ENCODE measurements at regions not wholly inside any gene's neighbourhood (a gene's known extent, or its start where the extent isn't known, plus 50 kb on each side); places are given as distances from the start of the nearest gene placed in this dataset.

DNA sequence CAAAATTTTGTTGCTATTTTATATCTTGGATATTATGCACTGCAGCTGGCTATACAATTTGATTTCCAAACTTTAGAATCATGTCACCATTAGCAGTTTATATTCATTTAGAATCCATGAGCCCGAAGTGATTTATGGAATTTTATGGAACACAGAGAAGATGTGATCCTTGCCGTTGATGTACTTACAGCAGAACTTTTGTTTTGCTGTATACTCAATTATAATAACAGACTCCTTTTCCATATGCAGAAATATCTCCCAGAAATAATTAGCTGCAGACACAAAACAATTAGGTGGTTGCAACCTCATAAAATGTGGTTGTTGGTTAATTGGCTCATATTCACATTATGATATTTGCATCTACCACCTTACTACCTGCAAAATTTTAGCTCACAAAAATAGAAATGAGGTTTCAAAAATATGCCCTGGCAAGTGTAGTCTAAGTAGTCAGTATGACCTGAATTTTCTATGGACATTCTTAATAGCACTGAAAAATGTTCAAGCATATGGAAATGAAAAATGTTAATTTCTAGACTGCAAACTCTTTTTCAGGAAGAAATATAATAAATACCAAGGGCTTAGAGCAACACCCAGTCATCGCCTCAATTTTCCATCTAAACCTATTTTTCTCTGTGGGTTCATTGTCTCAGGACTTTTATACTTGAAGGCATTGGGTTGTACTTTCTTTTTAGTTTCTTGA is 997.6 kb downstream of the MCTP2 start:
- Histone ChIP-seq H3K4me2 (ENCODE audit: low read length) (no peak overlapping the region), H3K36me3 (ENCODE audit: insufficient read depth, low read length) (no peaks in the 10 kb centered on the region), H3K79me2 (ENCODE audit: insufficient read depth, low read length) (no peaks in the 10 kb centered on the region), H3K9me2 (ENCODE audit: low read depth, low read length) (no peaks in the 10 kb centered on the region), H3F3A (ENCODE audit: insufficient read depth, low read length) (no peaks in the 10 kb centered on the region), H3K27me3 (ENCODE audit: insufficient read depth, low read length) (no peaks in the 10 kb centered on the region), H2AFZ (ENCODE audit: low read length) (no peak overlapping the region), H3K27ac (ENCODE audit: low read depth, low read length, poor library complexity, severe bottlenecking) (no peak overlapping the region), H3K4me3 (ENCODE audit: low read depth, low read length, poor library complexity, severe bottlenecking) (no peak overlapping the region), H3K9ac (ENCODE audit: low read length) (no peak overlapping the region), H3K9me3 (ENCODE audit: low read length) (no peaks in the 10 kb centered on the region), H3K4me1 (ENCODE audit: insufficient read depth, low read length, severe bottlenecking) (no peaks in the 10 kb centered on the region), H4K20me1 (ENCODE audit: insufficient read depth, low read length) (no peaks in the 10 kb centered on the region)
- TF ChIP-seq, protein P1, sequence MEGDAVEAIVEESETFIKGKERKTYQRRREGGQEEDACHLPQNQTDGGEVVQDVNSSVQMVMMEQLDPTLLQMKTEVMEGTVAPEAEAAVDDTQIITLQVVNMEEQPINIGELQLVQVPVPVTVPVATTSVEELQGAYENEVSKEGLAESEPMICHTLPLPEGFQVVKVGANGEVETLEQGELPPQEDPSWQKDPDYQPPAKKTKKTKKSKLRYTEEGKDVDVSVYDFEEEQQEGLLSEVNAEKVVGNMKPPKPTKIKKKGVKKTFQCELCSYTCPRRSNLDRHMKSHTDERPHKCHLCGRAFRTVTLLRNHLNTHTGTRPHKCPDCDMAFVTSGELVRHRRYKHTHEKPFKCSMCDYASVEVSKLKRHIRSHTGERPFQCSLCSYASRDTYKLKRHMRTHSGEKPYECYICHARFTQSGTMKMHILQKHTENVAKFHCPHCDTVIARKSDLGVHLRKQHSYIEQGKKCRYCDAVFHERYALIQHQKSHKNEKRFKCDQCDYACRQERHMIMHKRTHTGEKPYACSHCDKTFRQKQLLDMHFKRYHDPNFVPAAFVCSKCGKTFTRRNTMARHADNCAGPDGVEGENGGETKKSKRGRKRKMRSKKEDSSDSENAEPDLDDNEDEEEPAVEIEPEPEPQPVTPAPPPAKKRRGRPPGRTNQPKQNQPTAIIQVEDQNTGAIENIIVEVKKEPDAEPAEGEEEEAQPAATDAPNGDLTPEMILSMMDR (IDR thresholded peaks at IDR 0.05; ENCODE audit: low read length), result no peak
- TF ChIP-seq EZH2 (IDR thresholded peaks at IDR 0.05; ENCODE audit: borderline replicate concordance, low read length), result no peak

DNA sequence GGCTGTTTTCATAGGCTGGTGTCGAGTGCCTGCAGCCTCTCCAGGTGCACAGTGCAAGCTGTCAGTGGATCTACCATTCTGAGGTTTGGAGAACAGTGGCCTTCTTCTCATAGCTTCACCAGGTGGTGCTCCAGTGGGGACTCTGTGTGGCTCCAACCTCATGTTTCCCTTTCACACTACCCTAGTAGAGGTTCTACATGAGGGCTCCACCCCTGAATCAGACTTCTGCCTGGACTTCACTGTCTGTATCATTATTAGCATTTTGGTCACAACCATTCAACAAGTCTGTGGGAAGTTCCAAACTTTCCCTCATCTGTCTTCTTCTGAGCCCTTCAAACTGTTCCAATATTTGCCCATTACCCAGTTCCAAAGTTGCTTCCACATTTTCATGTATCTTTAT is 1003.7 kb downstream of the MCTP2 start:
- no peaks in the 10 kb centered on the region for H3K9me3 ChIP-seq (ENCODE audit: low read length)
- H3K27me3 ChIP-seq (ENCODE audit: insufficient read depth, low read length), result no peaks in the 10 kb centered on the region
- no peaks in the 10 kb centered on the region for H3F3A ChIP-seq (ENCODE audit: insufficient read depth, low read length)
- H3K4me3 ChIP-seq (ENCODE audit: low read depth, low read length, poor library complexity, severe bottlenecking), result no peak overlapping the region
- H3K27ac ChIP-seq (ENCODE audit: low read depth, low read length, poor library complexity, severe bottlenecking), result no peak overlapping the region
- H3K4me1 ChIP-seq (ENCODE audit: insufficient read depth, low read length, severe bottlenecking), result no peaks in the 10 kb centered on the region
- H2AFZ ChIP-seq (ENCODE audit: low read length), result no peak overlapping the region
- H3K4me2 ChIP-seq (ENCODE audit: low read length), result no peak overlapping the region
- H3K79me2 ChIP-seq (ENCODE audit: insufficient read depth, low read length), result no peaks in the 10 kb centered on the region
- no peak for TF ChIP-seq EZH2 (IDR thresholded peaks at IDR 0.05; ENCODE audit: borderline replicate concordance, low read length)
- TF ChIP-seq, protein P1 (IDR thresholded peaks at IDR 0.05; ENCODE audit: low read length), result no peak
- H3K9me2 ChIP-seq (ENCODE audit: low read depth, low read length), result no peaks in the 10 kb centered on the region
- H3K36me3 ChIP-seq (ENCODE audit: insufficient read depth, low read length), result no peaks in the 10 kb centered on the region
- no peak overlapping the region for H3K9ac ChIP-seq (ENCODE audit: low read length)
- H4K20me1 ChIP-seq (ENCODE audit: insufficient read depth, low read length), result no peaks in the 10 kb centered on the region

DNA sequence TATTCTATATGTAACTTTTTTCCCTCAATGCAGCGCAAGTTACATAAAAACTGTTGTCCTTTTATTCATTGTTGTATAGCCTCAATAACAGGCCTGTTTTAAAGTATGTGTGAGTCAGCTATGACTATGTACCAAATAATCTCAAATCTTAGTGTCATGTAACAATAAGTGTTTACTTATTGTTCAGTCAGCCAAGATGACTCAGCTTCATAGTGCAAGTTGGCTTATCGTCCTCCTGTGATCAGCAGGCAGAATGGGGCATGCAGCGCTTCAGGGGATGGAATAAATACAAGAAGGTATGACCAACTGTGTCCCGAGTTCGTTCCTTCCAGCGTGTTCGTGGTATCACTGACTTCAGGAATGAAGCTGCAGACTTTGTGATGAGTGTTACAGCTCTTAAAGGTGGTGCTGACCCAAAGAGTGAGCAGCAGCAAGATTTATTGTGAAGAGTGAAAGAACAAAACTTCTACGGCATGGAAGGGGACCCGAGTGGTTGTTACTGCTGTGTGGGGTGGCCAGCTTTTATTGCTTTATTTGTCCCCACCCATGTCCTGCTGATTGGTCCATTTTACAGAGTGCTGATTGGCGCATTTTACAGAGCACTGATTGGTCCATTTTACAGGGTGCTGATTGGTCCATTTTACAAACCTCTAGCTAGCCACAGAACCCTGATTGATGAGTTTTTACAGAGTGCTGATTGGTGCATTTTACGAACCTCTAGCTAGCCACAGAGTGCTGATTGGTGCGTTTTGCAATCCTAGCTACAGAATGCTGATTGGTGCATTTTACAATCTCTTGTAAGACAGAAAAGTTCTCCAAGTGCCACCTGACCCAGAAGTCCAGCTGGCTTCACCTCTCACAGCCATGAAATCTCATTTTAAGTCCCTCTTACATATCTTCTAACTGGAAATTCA is 1016.0 kb downstream of the MCTP2 start:
- H3K79me2 ChIP-seq (ENCODE audit: insufficient read depth, low read length), result no peaks in the 10 kb centered on the region
- H3K9me2 ChIP-seq (ENCODE audit: low read depth, low read length), result no peaks in the 10 kb centered on the region
- H3K27ac ChIP-seq (ENCODE audit: low read depth, low read length, poor library complexity, severe bottlenecking), result no peak overlapping the region
- H3K36me3 ChIP-seq (ENCODE audit: insufficient read depth, low read length), result no peaks in the 10 kb centered on the region
- no peaks in the 10 kb centered on the region for H3K4me1 ChIP-seq (ENCODE audit: insufficient read depth, low read length, severe bottlenecking)
- no peak overlapping the region for H2AFZ ChIP-seq (ENCODE audit: low read length)
- no peaks in the 10 kb centered on the region for H3F3A ChIP-seq (ENCODE audit: insufficient read depth, low read length)
- H3K9me3 ChIP-seq (ENCODE audit: low read length), result no peaks in the 10 kb centered on the region
- H3K27me3 ChIP-seq (ENCODE audit: insufficient read depth, low read length), result no peaks in the 10 kb centered on the region
- H3K4me2 ChIP-seq (ENCODE audit: low read length), result no peak overlapping the region
- no peak overlapping the region for H3K9ac ChIP-seq (ENCODE audit: low read length)
- no peak overlapping the region for H3K4me3 ChIP-seq (ENCODE audit: low read depth, low read length, poor library complexity, severe bottlenecking)
- TF ChIP-seq, protein P1 (IDR thresholded peaks at IDR 0.05; ENCODE audit: low read length), result no peak
- TF ChIP-seq EZH2 (IDR thresholded peaks at IDR 0.05; ENCODE audit: borderline replicate concordance, low read length), result no peak
- no peaks in the 10 kb centered on the region for H4K20me1 ChIP-seq (ENCODE audit: insufficient read depth, low read length)
